ENCODE measurements at regions not wholly inside any gene's neighbourhood (a gene's known extent, or its start where the extent isn't known, plus 50 kb on each side); places are given as distances from the start of the nearest gene placed in this dataset.

DNA sequence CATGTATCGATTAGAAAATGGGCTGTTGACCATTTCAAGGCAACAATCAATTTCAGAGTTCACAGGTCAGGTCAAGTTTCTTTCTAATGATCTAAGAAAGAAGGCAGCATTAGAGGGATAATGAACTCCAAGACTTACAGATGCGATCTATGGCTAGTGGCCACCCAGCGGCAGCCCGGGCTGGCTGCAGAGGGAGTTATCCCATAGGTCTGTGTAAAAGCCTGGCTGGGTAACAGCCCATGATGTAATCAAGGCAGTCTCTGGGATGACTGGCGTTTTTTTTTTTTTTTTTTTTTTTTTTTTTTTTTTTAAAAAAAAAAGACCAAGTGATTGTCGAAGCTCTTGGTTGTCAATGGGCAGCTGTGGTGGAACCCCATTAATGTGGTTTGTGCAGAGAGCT, 171.1 kb upstream of the SKOR2 start:
- Histone ChIP-seq H3K27ac (ENCODE audit: insufficient read depth, low read depth, low read length) (no peak overlapping the region), H3K79me2 (ENCODE audit: control insufficient read depth, insufficient read depth, low read length) (no peaks in the 10 kb centered on the region), H3K36me3 (ENCODE audit: control insufficient read depth in 2 of 2, extremely low read depth in 1 of 2, insufficient read depth in 2 of 2, low read length in 2 of 2) (no peaks in the 10 kb centered on the region), H3K4me1 (ENCODE audit: control insufficient read depth, extremely low read depth, insufficient read depth, low read length) (no peaks in the 10 kb centered on the region), H3K9me1 (replicated peaks; ENCODE audit: control insufficient read depth, extremely low read depth, insufficient read depth, low read length) (no peaks in the 10 kb centered on the region), H3K4me2 (ENCODE audit: insufficient read depth, low read length) (no peak overlapping the region), H3K9me3 (replicated peaks; ENCODE audit: control insufficient read depth, insufficient read depth, low read length) (no peaks in the 10 kb centered on the region), H3K27me3 (ENCODE audit: control insufficient read depth in 2 of 2, insufficient read depth in 2 of 2, low read length in 2 of 2) (no peaks in the 10 kb centered on the region), H2AFZ (ENCODE audit: low read depth, low read length) (no peak overlapping the region), H3K4me3 (replicated peaks in 1 of 3; ENCODE audit: insufficient read depth in 1 of 3, low read depth in 1 of 3, low read length in 3 of 3) (no peak overlapping the region), H3K9ac (replicated peaks; ENCODE audit: extremely low read depth, insufficient read depth, low read length) (no peak overlapping the region), H4K20me1 (replicated peaks; ENCODE audit: control insufficient read depth, extremely low read depth, insufficient read depth, low read length) (no peaks in the 10 kb centered on the region)
- intact Hi-C loops (cut with micrococcal nuclease) (no loop called here), dilution Hi-C loops (cut with MboI; ENCODE audit: extremely low pct_ligation_motif_present, low sequenced_read_pairs) (no loop called here)
- ChIA-PET POLR2A (interaction anchor here (0.6 kb wide), 1 partner anchor 19 kb away, joined by 8 read pairs; no protein-coding TSS in a partner anchor), CTCF (no interaction called here)
- TF ChIP-seq, protein P1, sequence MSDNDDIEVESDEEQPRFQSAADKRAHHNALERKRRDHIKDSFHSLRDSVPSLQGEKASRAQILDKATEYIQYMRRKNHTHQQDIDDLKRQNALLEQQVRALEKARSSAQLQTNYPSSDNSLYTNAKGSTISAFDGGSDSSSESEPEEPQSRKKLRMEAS (IDR thresholded peaks at IDR 0.05; ENCODE audit: insufficient read depth, insufficient read length): no peak
- TF ChIP-seq, protein P2, sequence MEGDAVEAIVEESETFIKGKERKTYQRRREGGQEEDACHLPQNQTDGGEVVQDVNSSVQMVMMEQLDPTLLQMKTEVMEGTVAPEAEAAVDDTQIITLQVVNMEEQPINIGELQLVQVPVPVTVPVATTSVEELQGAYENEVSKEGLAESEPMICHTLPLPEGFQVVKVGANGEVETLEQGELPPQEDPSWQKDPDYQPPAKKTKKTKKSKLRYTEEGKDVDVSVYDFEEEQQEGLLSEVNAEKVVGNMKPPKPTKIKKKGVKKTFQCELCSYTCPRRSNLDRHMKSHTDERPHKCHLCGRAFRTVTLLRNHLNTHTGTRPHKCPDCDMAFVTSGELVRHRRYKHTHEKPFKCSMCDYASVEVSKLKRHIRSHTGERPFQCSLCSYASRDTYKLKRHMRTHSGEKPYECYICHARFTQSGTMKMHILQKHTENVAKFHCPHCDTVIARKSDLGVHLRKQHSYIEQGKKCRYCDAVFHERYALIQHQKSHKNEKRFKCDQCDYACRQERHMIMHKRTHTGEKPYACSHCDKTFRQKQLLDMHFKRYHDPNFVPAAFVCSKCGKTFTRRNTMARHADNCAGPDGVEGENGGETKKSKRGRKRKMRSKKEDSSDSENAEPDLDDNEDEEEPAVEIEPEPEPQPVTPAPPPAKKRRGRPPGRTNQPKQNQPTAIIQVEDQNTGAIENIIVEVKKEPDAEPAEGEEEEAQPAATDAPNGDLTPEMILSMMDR (IDR thresholded peaks at IDR 0.05; ENCODE audit: extremely low read depth in 1 of 2, insufficient read depth in 1 of 2, low read depth in 1 of 2, low read length in 2 of 2): no peak
- TF ChIP-seq EZH2 (IDR thresholded peaks at IDR 0.05; ENCODE audit: borderline replicate concordance, low read depth, low read length, severe bottlenecking) (no peak), JUN (IDR thresholded peaks at IDR 0.05; ENCODE audit: borderline replicate concordance, insufficient read depth, insufficient read length, low read depth) (no peak), POLR2A (IDR thresholded peaks at IDR 0.05; ENCODE audit: low read depth, low read length) (no peak), POLR2AphosphoS5 (IDR thresholded peaks at IDR 0.05; ENCODE audit: insufficient read depth, low read depth, low read length) (no peak), MYC (IDR thresholded peaks at IDR 0.05; ENCODE audit: low read depth, low read length) (no peak), GATA2 (IDR thresholded peaks at IDR 0.05; ENCODE audit: insufficient read depth, insufficient read length, low read depth, low read length) (no peak), FOS (IDR thresholded peaks at IDR 0.05; ENCODE audit: borderline replicate concordance, insufficient read depth, low read length) (no peak)
- DNase-seq (ENCODE audit: low read depth, low spot score) (no peak), FAIRE-seq (no peak)
- BruUV-seq (replicated peaks): no TSS peak
